Ramos (cell line): ENCODE measurements at regions not wholly inside any gene's neighbourhood (a gene's known extent, or its start where the extent isn't known, plus 50 kb on each side); places are given as distances from the start of the nearest gene placed in this dataset.
"Not testable (repeated sequence)": the region's sequence is repeated elsewhere in the genome, so short reads cannot be mapped to it uniquely, and the experiment has no call there.

Source experiments
- in situ Hi-C: fragments of 300-500 bp; cut with MboI; formaldehyde crosslinking; loops from one replicate; pipeline ENCODE4 v1.14.3; 2022; ENCODE audit warnings: low sequenced_read_pairs; ENCODE audit not compliant: unreplicated experiment

- in situ Hi-C loops = no loop called here
These were observed 58.9 kb upstream of the USP6NL start for GRCh38 chr10:11670381-11670780.

GRCh38 chr10:11668847-11669610 lies 57.6 kb upstream of the USP6NL start:
- in situ Hi-C loops = no loop called here

GRCh38 chr10:11667756-11668155 lies 56.3 kb upstream of the USP6NL start:
- in situ Hi-C loops = no loop called here

- in situ Hi-C loops = no loop called here
These were observed 52.5 kb upstream of the USP6NL start for GRCh38 chr10:11663763-11664555.

GRCh38 chr10:11663126-11663515 lies 51.7 kb upstream of the USP6NL start:
- in situ Hi-C loops = not testable (repeated sequence)

GRCh38 chr10:11661441-11661840 lies 50.0 kb upstream of the USP6NL start:
- in situ Hi-C loops = no loop called here
